ENCODE measurements at regions not wholly inside any gene's neighbourhood (a gene's known extent, or its start where the extent isn't known, plus 50 kb on each side); places are given as distances from the start of the nearest gene placed in this dataset.

- H3K79me2 ChIP-seq (ENCODE audit: control insufficient read depth in 1 of 2, insufficient read depth in 2 of 2, low read length in 2 of 2) = no peaks in the 10 kb centered on the region
- no peak overlapping the region for H2BK120ac ChIP-seq (replicated peaks; ENCODE audit: low read depth, low read length)
- H2BK12ac ChIP-seq (ENCODE audit: low read depth, low read length) = no peak overlapping the region
- H3K9me3 ChIP-seq (ENCODE audit: insufficient read depth in 2 of 2, low read depth in 1 of 2, low read length in 1 of 2) = no peaks in the 10 kb centered on the region
- no peaks in the 10 kb centered on the region for H3K23me2 ChIP-seq (ENCODE audit: low read depth, low read length)
- H3K27ac ChIP-seq (ENCODE audit: low read depth, low read length) = no peak overlapping the region
- no peak overlapping the region for H2BK20ac ChIP-seq (ENCODE audit: low read length)
- FAIRE-seq (no peak), DNase-seq (ENCODE audit: low read depth in 1 of 2, low spot score in 2 of 2) (no peak)
- no peaks in the 10 kb centered on the region for H3K27me3 ChIP-seq (replicated peaks in 1 of 4; ENCODE audit: control insufficient read depth in 3 of 4, extremely low read depth in 1 of 4, insufficient read depth in 3 of 4, low read length in 3 of 4)
- no peak overlapping the region for H4K8ac ChIP-seq (ENCODE audit: extremely low read depth, insufficient read depth, low read length)
- H3K4ac ChIP-seq (replicated peaks; ENCODE audit: insufficient read length, low read depth, low read length) = no peak overlapping the region
- POLR2A ChIA-PET (ENCODE audit: partially characterized antibody) = no interaction called here
- no peaks in the 10 kb centered on the region for H3K79me1 ChIP-seq (ENCODE audit: low read depth, low read length)
- H3K56ac ChIP-seq (replicated peaks; ENCODE audit: insufficient read length, low read depth, low read length) = no peak overlapping the region
- no peaks in the 10 kb centered on the region for H3K4me1 ChIP-seq (replicated peaks in 1 of 4; ENCODE audit: control insufficient read depth in 3 of 4, insufficient read depth in 4 of 4, low read length in 3 of 4)
- no peaks in the 10 kb centered on the region for H3K36me3 ChIP-seq (ENCODE audit: control insufficient read depth in 2 of 4, insufficient read depth in 4 of 4, low read length in 3 of 4)
- no peak overlapping the region for H2BK15ac ChIP-seq (ENCODE audit: low read length)
- no peak overlapping the region for H3K23ac ChIP-seq (ENCODE audit: insufficient read length)
- no peak overlapping the region for H4K91ac ChIP-seq (replicated peaks; ENCODE audit: insufficient read length, low read length)
- CTCF ChIA-PET (ENCODE audit: partially characterized antibody) = interaction anchor here (1.3 kb wide), 2 partner anchors 11 to 24 kb away, joined by 3 to 4 read pairs; no protein-coding TSS in a partner anchor
- H4K5ac ChIP-seq (ENCODE audit: insufficient read length, low read depth, low read length) = no peak overlapping the region
- no peak overlapping the region for H2AFZ ChIP-seq (ENCODE audit: low read length)
- H3K4me2 ChIP-seq (ENCODE audit: insufficient read depth in 1 of 2, low read depth in 2 of 2, low read length in 2 of 2) = no peak overlapping the region
- H2BK5ac ChIP-seq (ENCODE audit: low read depth, low read length) = no peak overlapping the region
- no peak overlapping the region for H2AK5ac ChIP-seq (ENCODE audit: low read depth, low read length)
- no peak overlapping the region for H3K18ac ChIP-seq (ENCODE audit: extremely low read depth, low read length)
- H4K20me1 ChIP-seq (replicated peaks in 1 of 2; ENCODE audit: control insufficient read depth in 1 of 2, insufficient read depth in 2 of 2, low read length in 2 of 2) = no peaks in the 10 kb centered on the region
- no peak overlapping the region for H3K9ac ChIP-seq (replicated peaks in 1 of 4; ENCODE audit: extremely low read depth in 1 of 4, low read depth in 3 of 4, low read length in 3 of 4)
- no peak overlapping the region for H3K4me3 ChIP-seq (ENCODE audit: extremely low read depth in 1 of 4, insufficient read depth in 2 of 4, low read depth in 3 of 4, low read length in 4 of 4)
- 84% methylated on average over 9 of the region's 9 CpGs; no CpG with 5 or more reads in 1 of the 2 experiments for WGBS, 2 experiments (ENCODE audit: extremely low coverage in 1 of 2, insufficient coverage in 1 of 2, insufficient read length in 1 of 2, insufficient replicate concordance in 2 of 2, low coverage in 1 of 2, low lambda C conversion rate in 2 of 2, missing lambda C conversion rate in 1 of 2)
- no peak overlapping the region for H3K14ac ChIP-seq (ENCODE audit: insufficient read length)
- no peak for TF ChIP-seq MAFK (IDR thresholded peaks at IDR 0.05; ENCODE audit: low read depth, low read length)
- TF ChIP-seq NRF1 (IDR thresholded peaks at IDR 0.05; ENCODE audit: low read depth, low read length) = no peak
- TF ChIP-seq CREB1 (IDR thresholded peaks at IDR 0.05) = no peak
- no peak for TF ChIP-seq EGR1 (IDR thresholded peaks at IDR 0.05; ENCODE audit: borderline replicate concordance, low read depth, low read length)
- no peak for TF ChIP-seq MAX (IDR thresholded peaks at IDR 0.05)
- TF ChIP-seq HDAC6 (IDR thresholded peaks at IDR 0.05; ENCODE audit: low read depth, low read length) = no peak
- TF ChIP-seq RXRA (IDR thresholded peaks at IDR 0.05; ENCODE audit: insufficient read depth, low read depth, low read length) = no peak
- no peak for TF ChIP-seq CTBP2 (IDR thresholded peaks at IDR 0.05; ENCODE audit: borderline replicate concordance, insufficient read depth, insufficient read length, low read length)
- no peak for TF ChIP-seq SP2 (IDR thresholded peaks at IDR 0.05; ENCODE audit: low read length)
- TF ChIP-seq SRF (IDR thresholded peaks at IDR 0.05; ENCODE audit: low read depth, low read length) = no peak
- no peak for TF ChIP-seq GTF2F1 (IDR thresholded peaks at IDR 0.05; ENCODE audit: borderline replicate concordance, low read depth, low read length)
- TF ChIP-seq JUN (IDR thresholded peaks at IDR 0.05; ENCODE audit: low read depth, low read length) = no peak
- TF ChIP-seq ZNF274 (IDR thresholded peaks at IDR 0.05; ENCODE audit: borderline replicate concordance, extremely low read depth, low read length) = no peak
- TF ChIP-seq FOSL1 (IDR thresholded peaks at IDR 0.05; ENCODE audit: insufficient read depth, low read depth, low read length) = no peak
These were observed 79.8 kb downstream of the ZNF92 start for GRCh38 chr7:65453341-65454030.

Data from H1 (cell line).